Amniotic epithelial cell (primary cell): ENCODE measurements at regions not wholly inside any gene's neighbourhood (a gene's known extent, or its start where the extent isn't known, plus 50 kb on each side); places are given as distances from the start of the nearest gene placed in this dataset.

Experiments
- DNase-seq: peaks from one replicate; pipeline ENCODE4 v3.0.0-alpha.2; 2010; ENCODE audit warnings: low read depth

- peak; percentile 75 for DNase-seq
Observed at GRCh38 chr15:94177112-94177511, 54.2 kb upstream of the MCTP2 start.

- no peak for DNase-seq
Observed at GRCh38 chr15:94175420-94175819, 55.9 kb upstream of the MCTP2 start.

GRCh38 chr15:94174399-94174802, 57.0 kb upstream of the MCTP2 start:
- DNase-seq, result peak; percentile 68

GRCh38 chr15:94168250-94168649, 63.1 kb upstream of the MCTP2 start:
- no peak for DNase-seq

GRCh38 chr15:94164971-94165370, 66.4 kb upstream of the MCTP2 start:
- DNase-seq, result no peak

GRCh38 chr15:94164202-94164807, 67.1 kb upstream of the MCTP2 start:
- DNase-seq, result peak; percentile 63

- DNase-seq, result no peak
Observed at GRCh38 chr15:94162939-94163338, 68.4 kb upstream of the MCTP2 start.

GRCh38 chr15:94154255-94154654, 77.1 kb upstream of the MCTP2 start:
- no peak for DNase-seq

GRCh38 chr15:94145046-94145445, 86.3 kb upstream of the MCTP2 start:
- no peak for DNase-seq

GRCh38 chr15:94141802-94142201, 89.6 kb upstream of the MCTP2 start:
- no peak for DNase-seq

- DNase-seq, result peak; percentile 6
Observed at GRCh38 chr15:94135486-94136147, 95.7 kb upstream of the MCTP2 start.

- DNase-seq, result peak; percentile 12
Observed at GRCh38 chr15:94131875-94132274, 99.5 kb upstream of the MCTP2 start.

- no peak for DNase-seq
Observed at GRCh38 chr15:94130504-94130903, 100.9 kb upstream of the MCTP2 start.

- DNase-seq, result no peak
Observed at GRCh38 chr15:94127006-94127405, 104.4 kb upstream of the MCTP2 start.

GRCh38 chr15:94125698-94126097, 105.7 kb upstream of the MCTP2 start:
- DNase-seq, result no peak

- no peak for DNase-seq
Observed at GRCh38 chr15:94125156-94125555, 106.2 kb upstream of the MCTP2 start.

- DNase-seq, result no peak
Observed at GRCh38 chr15:94122516-94122915, 108.8 kb upstream of the MCTP2 start.

GRCh38 chr15:94119923-94120775, 111.2 kb upstream of the MCTP2 start:
- peak; percentile 82 for DNase-seq

- no peak for DNase-seq
Observed at GRCh38 chr15:94119298-94119811, 112.0 kb upstream of the MCTP2 start.

GRCh38 chr15:94110476-94111130, 120.8 kb upstream of the MCTP2 start:
- no peak for DNase-seq

- no peak for DNase-seq
Observed at GRCh38 chr15:94107652-94108051, 123.7 kb upstream of the MCTP2 start.

GRCh38 chr15:94105760-94106159, 125.6 kb upstream of the MCTP2 start:
- peak; percentile 27 for DNase-seq
